ENCODE measurements at regions not wholly inside any gene's neighbourhood (a gene's known extent, or its start where the extent isn't known, plus 50 kb on each side); places are given as distances from the start of the nearest gene placed in this dataset.

DNA sequence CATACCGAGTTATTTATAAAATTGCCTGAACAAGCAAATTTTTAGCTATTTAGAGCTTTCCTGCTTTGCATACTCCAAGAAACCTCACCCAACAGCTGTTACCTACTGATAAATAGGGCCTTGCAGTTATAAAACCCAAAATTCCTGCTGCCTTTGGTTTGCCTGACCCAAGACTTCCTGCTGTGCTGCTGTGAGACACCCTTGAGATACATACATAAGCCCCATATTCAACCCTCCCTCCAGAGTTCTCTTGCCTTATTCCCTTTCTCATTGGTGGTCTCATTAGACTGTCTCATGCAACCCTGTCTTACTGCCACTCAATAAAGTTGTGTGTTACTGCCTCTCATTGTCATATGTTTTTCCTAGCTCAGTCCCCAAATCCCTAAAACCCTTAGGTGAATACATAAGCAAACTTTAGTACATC, 677.6 kb downstream of the UQCRFS1 start:
- TF ChIP-seq JUN (CRISPR knock-in tag; IDR thresholded peaks at IDR 0.05): no peak
- TF ChIP-seq ELF4 (CRISPR knock-in tag; IDR thresholded peaks at IDR 0.05; ENCODE audit: low read depth): no peak
- TF ChIP-seq, protein P1, sequence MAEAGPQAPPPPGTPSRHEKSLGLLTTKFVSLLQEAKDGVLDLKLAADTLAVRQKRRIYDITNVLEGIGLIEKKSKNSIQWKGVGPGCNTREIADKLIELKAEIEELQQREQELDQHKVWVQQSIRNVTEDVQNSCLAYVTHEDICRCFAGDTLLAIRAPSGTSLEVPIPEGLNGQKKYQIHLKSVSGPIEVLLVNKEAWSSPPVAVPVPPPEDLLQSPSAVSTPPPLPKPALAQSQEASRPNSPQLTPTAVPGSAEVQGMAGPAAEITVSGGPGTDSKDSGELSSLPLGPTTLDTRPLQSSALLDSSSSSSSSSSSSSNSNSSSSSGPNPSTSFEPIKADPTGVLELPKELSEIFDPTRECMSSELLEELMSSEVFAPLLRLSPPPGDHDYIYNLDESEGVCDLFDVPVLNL (CRISPR knock-in tag; IDR thresholded peaks at IDR 0.05; ENCODE audit: borderline replicate concordance, low read depth): no peak
- no peak for TF ChIP-seq NFE2L1 (CRISPR knock-in tag; IDR thresholded peaks at IDR 0.05)
- TF ChIP-seq, protein P2, sequence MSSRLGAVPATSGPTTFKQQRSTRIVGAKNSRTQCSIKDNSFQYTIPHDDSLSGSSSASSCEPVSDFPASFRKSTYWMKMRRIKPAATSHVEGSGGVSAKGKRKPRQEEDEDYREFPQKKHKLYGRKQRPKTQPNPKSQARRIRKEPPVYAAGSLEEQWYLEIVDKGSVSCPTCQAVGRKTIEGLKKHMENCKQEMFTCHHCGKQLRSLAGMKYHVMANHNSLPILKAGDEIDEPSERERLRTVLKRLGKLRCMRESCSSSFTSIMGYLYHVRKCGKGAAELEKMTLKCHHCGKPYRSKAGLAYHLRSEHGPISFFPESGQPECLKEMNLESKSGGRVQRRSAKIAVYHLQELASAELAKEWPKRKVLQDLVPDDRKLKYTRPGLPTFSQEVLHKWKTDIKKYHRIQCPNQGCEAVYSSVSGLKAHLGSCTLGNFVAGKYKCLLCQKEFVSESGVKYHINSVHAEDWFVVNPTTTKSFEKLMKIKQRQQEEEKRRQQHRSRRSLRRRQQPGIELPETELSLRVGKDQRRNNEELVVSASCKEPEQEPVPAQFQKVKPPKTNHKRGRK (CRISPR knock-in tag; IDR thresholded peaks at IDR 0.05; ENCODE audit: borderline replicate concordance): no peak
- ChIA-PET POLR2A (no interaction called here), CTCF (no interaction called here)
- Mint-ChIP-seq H3K36me3 (peaks cover 17% of the 10 kb centered on the region), H3K27me3 (ENCODE audit: low read depth) (no peaks in the 10 kb centered on the region), H3K4me1 (peaks cover 11% of the 10 kb centered on the region), H3K9me3 (peaks cover 30% of the 10 kb centered on the region), H3K4me3 (no peak overlapping the region), H3K27ac (no peak overlapping the region)
- ATAC-seq: no peak
- no peak for DNase-seq (ENCODE audit: low spot score)

DNA sequence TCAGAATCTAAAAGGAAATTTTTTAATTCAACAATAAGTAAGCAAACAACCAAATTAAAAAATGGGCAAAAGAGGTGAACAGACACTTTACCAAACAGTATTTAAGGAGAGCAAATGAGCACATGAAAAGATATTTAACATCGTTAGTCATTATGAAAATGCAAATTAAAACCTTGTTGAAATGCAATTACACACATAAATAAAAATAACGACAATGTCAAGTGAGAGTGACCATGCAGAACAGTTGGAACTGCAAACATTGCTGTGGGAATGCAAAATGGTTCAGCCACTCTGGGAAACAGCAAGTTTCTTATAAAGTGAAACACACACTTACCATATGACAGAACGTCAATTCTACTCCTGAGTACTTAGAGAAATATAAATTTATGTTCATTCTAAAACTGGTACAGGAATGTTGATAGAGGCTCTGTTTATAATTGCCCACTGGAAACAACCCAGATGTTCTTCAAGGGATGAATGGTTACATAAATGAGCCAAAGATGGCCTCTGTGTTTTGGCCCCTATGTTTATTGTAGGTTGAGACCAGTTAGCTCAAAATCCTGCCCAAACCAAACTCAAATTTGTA, 678.1 kb downstream of the UQCRFS1 start:
- TF ChIP-seq CBFB (CRISPR knock-in tag; IDR thresholded peaks at IDR 0.05; ENCODE audit: low read depth): no peak
- TF ChIP-seq ZNF317 (CRISPR knock-in tag; IDR thresholded peaks at IDR 0.05; ENCODE audit: borderline replicate concordance, low read depth): no peak
- no peak for TF ChIP-seq SMAD4 (CRISPR knock-in tag; IDR thresholded peaks at IDR 0.05)
- TF ChIP-seq, protein P3, sequence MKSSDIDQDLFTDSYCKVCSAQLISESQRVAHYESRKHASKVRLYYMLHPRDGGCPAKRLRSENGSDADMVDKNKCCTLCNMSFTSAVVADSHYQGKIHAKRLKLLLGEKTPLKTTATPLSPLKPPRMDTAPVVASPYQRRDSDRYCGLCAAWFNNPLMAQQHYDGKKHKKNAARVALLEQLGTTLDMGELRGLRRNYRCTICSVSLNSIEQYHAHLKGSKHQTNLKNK (CRISPR knock-in tag; IDR thresholded peaks at IDR 0.05): no peak
- TF ChIP-seq RORB (CRISPR knock-in tag; IDR thresholded peaks at IDR 0.05): no peak
- no peak for TF ChIP-seq ZNF671 (CRISPR knock-in tag; IDR thresholded peaks at IDR 0.05)
- TF ChIP-seq, protein P4, sequence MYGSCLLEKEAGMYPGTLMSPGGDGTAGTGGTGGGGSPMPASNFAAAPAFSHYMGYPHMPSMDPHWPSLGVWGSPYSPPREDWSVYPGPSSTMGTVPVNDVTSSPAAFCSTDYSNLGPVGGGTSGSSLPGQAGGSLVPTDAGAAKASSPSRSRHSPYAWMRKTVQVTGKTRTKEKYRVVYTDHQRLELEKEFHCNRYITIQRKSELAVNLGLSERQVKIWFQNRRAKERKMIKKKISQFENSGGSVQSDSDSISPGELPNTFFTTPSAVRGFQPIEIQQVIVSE (CRISPR knock-in tag; IDR thresholded peaks at IDR 0.05; ENCODE audit: borderline replicate concordance): no peak
- CTCF ChIA-PET: no interaction called here

DNA sequence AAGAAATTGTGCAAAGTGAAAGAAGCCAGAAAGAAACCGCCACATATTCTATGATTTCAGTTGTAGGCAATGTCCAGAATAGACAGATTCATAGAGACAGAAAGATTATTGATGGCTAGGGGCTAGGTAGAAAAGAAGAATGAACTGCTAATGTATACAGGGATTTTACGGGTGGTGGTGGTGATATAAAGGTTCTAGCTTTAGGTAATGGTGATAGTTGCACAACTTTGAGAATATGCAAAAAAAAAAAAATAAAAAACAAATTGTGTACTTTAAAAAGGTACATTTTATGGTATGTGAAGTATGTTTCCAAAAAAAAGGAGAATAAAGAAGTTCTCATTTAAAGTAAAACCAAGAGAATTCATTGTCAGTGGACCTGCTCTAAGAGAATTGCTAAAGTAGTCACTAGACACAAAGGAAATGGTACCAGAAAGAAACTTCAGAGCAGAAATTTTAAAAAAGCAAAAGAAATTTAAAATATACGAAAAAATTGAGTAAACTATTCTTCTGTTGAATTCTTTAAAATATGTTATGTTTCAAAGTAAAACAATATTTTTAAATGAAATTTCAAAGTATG, 680.1 kb downstream of the UQCRFS1 start:
- peaks cover 29% of the 10 kb centered on the region for H3K4me1 Mint-ChIP-seq

More for the DNA sequence above, 678.1 kb downstream of the UQCRFS1 start:
- POLR2A ChIA-PET: no interaction called here
- Mint-ChIP-seq H3K36me3 (peaks cover 17% of the 10 kb centered on the region), H3K4me3 (no peak overlapping the region), H3K27ac (no peak overlapping the region), H3K27me3 (ENCODE audit: low read depth) (no peaks in the 10 kb centered on the region), H3K9me3 (peaks cover 30% of the 10 kb centered on the region), H3K4me1 (peaks cover 15% of the 10 kb centered on the region)
- ATAC-seq: no peak
- no peak for DNase-seq (ENCODE audit: low spot score)

DNA sequence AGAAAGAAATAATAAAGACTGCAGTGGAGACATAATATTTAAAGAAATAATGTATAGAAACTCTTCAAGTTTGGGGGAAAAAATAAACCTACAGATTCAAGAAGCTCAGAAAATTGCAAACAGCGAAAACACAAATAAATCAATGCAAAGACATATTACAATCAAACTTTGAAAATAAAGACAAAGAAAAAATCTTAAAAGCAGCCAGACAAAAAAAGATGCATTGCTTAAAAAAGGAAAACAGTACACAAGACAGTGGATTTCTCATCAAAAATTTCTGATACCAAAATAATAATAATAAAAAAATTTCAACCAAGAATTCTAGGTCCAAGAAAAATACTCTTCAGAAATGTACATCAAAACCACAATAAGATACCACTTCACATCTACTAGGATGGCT, 681.0 kb downstream of the UQCRFS1 start:
- Mint-ChIP-seq H3K4me3 (no peak overlapping the region), H3K27ac (no peak overlapping the region), H3K36me3 (peaks cover 5% of the 10 kb centered on the region; the same call in 1 of the 2 replicates), H3K9me3 (peaks cover 16% of the 10 kb centered on the region), H3K27me3 (ENCODE audit: low read depth) (no peaks in the 10 kb centered on the region), H3K4me1 (peaks cover 29% of the 10 kb centered on the region)
- ChIA-PET CTCF (no interaction called here), POLR2A (no interaction called here)
- DNase-seq (ENCODE audit: low spot score) (no peak), ATAC-seq (no peak)
- TF ChIP-seq RELA (CRISPR knock-in tag; IDR thresholded peaks at IDR 0.05; ENCODE audit: borderline replicate concordance): no peak
- TF ChIP-seq ELF4 (CRISPR knock-in tag; IDR thresholded peaks at IDR 0.05; ENCODE audit: low read depth): no peak
- no peak for TF ChIP-seq MXD4 (CRISPR knock-in tag; IDR thresholded peaks at IDR 0.05; ENCODE audit: borderline replicate concordance)
- no peak for TF ChIP-seq FOXK1 (CRISPR knock-in tag; IDR thresholded peaks at IDR 0.05)
- TF ChIP-seq, protein P5, sequence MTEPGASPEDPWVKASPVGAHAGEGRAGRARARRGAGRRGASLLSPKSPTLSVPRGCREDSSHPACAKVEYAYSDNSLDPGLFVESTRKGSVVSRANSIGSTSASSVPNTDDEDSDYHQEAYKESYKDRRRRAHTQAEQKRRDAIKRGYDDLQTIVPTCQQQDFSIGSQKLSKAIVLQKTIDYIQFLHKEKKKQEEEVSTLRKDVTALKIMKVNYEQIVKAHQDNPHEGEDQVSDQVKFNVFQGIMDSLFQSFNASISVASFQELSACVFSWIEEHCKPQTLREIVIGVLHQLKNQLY (CRISPR knock-in tag; IDR thresholded peaks at IDR 0.05): no peak
- TF ChIP-seq NR1H2 (CRISPR knock-in tag; IDR thresholded peaks at IDR 0.05): no peak
- TF ChIP-seq RORB (CRISPR knock-in tag; IDR thresholded peaks at IDR 0.05): no peak
- no peak for TF ChIP-seq CREM (CRISPR knock-in tag; IDR thresholded peaks at IDR 0.05)
- TF ChIP-seq, protein P6, sequence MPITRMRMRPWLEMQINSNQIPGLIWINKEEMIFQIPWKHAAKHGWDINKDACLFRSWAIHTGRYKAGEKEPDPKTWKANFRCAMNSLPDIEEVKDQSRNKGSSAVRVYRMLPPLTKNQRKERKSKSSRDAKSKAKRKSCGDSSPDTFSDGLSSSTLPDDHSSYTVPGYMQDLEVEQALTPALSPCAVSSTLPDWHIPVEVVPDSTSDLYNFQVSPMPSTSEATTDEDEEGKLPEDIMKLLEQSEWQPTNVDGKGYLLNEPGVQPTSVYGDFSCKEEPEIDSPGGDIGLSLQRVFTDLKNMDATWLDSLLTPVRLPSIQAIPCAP (CRISPR knock-in tag; IDR thresholded peaks at IDR 0.05): no peak
- no peak for TF ChIP-seq ZNF232 (CRISPR knock-in tag; IDR thresholded peaks at IDR 0.05)

More for the DNA sequence above, 680.1 kb downstream of the UQCRFS1 start:
- no peak for DNase-seq (ENCODE audit: low spot score)
- peaks cover 25% of the 10 kb centered on the region for H3K9me3 Mint-ChIP-seq
- POLR2A ChIA-PET: no interaction called here
- no peak for TF ChIP-seq JAZF1 (CRISPR knock-in tag; IDR thresholded peaks at IDR 0.05)
- TF ChIP-seq TEAD1 (CRISPR knock-in tag; IDR thresholded peaks at IDR 0.05): no peak
- no peak for TF ChIP-seq ZNF138 (CRISPR knock-in tag; conservative IDR thresholded peaks at IDR 0.05)
- TF ChIP-seq TP53 (CRISPR knock-in tag; IDR thresholded peaks at IDR 0.05): no peak
- TF ChIP-seq NR2C2 (CRISPR knock-in tag; IDR thresholded peaks at IDR 0.05): no peak
- TF ChIP-seq CREB1 (CRISPR knock-in tag; IDR thresholded peaks at IDR 0.05): no peak
- no peak for TF ChIP-seq JUN (CRISPR knock-in tag; IDR thresholded peaks at IDR 0.05)
- no peak for TF ChIP-seq PRRX2 (CRISPR knock-in tag; IDR thresholded peaks at IDR 0.05)
- TF ChIP-seq NFYB (CRISPR knock-in tag; conservative IDR thresholded peaks at IDR 0.05; ENCODE audit: low read depth): no peak
- no peak for TF ChIP-seq OVOL2 (CRISPR knock-in tag; IDR thresholded peaks at IDR 0.05; ENCODE audit: borderline replicate concordance)
- no peak overlapping the region for H3K4me3 Mint-ChIP-seq
- no peak overlapping the region for H3K27ac Mint-ChIP-seq
- H3K27me3 Mint-ChIP-seq (ENCODE audit: low read depth): no peaks in the 10 kb centered on the region
- H3K36me3 Mint-ChIP-seq: peaks cover 12% of the 10 kb centered on the region
- ATAC-seq: no peak
- CTCF ChIA-PET: no interaction called here

Measured in WTC11 (cell line).